ENCODE measurements at regions not wholly inside any gene's neighbourhood (a gene's known extent, or its start where the extent isn't known, plus 50 kb on each side); places are given as distances from the start of the nearest gene placed in this dataset.
"Not testable (repeated sequence)": the region's sequence is repeated elsewhere in the genome, so short reads cannot be mapped to it uniquely, and the experiment has no call there.

DNA sequence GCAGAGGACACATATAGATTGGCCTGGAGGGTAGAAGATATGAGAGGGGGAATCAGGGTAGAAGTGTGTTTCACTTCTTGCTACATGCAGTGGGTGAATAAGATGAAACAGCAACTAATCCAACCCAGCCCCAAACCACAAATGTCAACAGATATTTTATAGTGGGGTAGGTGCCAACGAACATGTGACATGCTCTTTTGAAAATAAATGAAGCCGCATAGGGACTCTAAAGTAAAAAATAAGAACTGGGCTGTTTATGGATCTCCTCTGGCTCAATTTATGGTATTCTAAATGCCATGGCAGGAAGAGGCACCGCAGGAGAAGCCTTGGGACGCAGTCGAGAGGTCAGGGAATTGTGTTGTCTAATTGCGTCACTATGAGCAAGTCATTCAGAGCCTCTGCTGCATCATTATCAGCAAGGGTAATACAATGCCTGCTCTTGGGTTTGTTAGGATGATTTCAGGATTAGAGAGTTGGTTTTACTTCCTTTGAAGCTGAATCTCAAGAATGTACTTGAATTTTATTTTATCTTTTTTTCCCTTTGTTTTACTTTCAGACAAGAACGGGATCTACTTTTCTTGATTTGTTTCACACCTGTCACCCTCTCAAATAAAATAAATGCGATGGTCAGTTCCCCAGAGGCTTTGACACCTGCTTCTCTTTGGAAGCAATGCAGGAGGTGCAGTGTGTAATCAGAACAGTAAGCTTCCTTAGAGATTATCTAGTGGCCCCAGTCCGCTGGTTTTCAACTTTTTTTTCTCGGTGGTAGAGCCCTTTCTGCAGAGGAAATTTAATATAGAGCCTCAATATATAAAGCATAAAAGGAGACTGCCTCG is 375.6 kb upstream of the CLINT1 start:
- DNase-seq, result no peak

DNA sequence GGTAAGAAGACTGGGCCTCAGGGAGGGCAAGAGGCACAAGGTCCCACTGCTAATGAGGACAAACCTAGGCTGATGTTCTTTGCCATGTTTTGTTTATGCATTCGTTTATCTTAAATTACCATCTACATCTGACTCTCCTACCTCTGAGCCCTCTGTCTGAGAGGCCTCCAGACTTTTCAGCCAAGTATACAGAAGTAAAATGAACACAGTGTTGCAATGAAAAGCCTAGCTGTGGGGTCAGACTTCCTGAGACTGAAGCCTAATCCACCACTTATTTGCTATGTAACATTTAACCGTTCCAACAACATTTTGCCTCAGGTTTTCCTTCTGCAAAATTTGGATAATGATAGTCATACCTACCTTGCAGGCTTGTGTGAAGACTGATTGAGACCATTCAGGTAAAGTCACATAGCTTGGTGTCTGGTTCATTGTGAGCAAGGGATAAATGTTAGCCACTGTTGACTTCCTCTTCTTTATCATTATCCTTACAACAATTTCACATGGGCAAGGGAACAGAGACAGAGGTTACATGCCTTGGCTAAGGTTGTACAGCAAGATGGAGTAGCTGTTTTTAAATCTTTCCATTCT is 374.9 kb upstream of the CLINT1 start:
- no peak for DNase-seq

DNA sequence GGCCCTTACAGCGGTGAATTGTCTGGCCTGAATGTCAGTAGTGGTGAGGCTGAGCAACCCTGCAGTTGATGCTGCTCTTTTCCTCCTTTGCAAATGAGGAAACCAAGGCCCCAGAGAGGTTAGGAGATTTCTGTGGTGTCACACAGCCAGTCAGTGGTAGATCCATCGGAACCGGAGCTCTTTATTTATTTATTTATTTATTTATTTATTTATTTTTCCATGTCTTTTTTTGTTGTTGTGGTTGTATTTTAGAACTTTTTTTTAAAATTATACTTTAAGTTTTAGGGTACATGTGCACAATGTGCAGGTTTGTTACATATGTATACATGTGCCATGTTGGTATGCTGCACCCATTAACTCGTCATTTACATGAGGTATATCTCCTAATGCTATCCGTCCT is 368.4 kb upstream of the CLINT1 start:
- not testable (repeated sequence) for DNase-seq

DNA sequence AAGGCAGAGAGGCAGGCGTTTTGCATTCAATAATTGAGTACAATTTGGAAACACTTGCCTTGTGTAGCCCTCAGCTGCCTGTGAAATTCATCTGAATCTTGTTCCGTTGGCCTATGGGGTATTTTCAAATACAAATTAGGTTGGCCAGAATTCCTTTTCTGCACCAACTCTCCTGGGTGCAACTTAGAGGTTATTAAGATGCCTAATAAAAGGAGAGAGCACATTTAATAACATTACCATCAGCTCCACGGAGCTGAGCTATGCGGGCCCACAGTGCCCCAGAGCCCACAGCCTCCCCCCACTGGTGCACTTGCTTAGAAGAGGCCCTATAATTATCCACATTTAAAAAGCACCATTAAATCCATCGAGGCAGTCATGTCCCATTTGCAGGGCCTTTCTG is 367.6 kb upstream of the CLINT1 start:
- DNase-seq, result no peak

DNA sequence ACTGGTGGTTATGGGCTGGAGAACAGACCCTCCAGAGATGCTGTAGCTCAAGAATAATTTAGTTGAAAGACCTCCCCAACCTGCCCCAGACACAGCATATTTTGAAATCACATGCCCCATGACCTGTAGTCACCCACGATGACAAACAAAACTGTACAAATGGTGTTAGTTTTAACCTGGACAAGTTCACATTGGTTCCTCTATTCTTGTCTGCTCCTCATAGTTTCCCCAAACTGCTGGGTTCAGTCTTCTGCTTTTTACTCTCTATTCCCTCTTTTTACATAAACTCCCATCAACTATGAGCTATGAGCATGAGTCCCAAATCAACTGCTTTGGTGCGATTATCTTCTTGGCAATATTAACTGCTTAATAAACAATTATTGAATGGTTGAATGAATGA is 365.3 kb upstream of the CLINT1 start:
- DNase-seq, result peak in 1 of 2 donors; percentile 17

DNA sequence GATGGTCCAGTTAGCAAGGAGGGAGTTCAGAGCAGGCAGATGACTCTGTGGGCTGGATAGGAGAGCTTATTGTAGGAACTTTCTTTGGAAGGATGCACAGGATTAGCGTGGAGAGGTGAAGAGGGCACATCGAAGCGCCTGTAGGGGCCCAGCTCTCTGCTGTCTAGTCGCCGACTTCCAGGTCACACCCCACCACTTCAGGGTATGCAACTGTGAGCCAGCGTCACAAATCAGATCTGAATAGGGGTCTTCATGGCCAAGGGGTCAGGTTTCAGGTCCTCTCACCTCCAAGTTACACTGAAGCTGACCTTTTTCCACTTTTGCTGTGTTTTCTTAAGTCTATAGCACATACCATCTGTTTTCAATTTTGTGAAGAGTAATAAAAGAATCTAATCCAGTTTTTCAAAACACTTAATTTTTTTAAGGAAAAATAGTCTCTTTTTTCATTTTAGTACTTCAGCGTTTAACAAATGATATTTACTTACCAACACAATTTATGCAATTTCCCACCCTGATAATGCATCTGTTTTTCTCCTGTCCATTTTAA is 364.2 kb upstream of the CLINT1 start:
- no peak for DNase-seq

DNA sequence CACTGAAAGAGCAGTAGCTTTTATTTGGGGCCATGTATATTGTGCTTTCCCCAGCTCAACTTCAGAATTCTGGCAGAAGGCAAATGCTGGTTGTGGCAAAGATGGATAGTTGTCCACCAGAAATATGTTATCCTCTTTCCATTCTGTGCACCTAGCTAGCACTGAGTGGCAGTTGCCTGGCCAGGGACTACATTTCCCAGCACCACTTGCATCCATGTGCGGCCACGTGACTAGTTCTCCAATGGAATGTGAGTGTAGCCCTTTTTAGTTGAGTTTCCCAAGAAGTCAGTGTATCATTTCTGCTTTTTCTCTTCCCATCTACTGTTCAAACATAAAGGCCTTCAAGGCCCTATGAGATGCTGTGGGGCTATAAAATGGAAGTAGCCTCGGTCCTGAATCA is 354.0 kb upstream of the CLINT1 start:
- DNase-seq, result no peak

DNA sequence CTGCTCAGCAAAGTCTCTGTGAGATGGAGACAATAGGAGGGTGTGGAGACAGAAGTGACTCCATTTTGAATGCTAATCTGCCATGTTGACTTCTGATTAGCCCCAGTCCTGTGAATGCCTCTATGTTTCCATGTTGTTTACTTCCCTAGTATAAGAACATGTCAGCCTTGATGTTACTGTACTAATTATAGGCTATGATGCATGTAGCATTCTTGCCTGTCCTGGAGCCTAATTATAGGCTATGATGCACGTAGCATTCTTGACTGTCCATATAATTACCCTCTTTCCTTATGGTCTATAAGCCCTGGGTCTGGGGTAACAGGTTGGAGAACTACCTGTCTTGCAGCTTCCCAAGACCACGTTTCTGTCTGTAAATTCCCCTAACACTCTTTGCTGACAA is 353.3 kb upstream of the CLINT1 start:
- no peak for DNase-seq

DNA sequence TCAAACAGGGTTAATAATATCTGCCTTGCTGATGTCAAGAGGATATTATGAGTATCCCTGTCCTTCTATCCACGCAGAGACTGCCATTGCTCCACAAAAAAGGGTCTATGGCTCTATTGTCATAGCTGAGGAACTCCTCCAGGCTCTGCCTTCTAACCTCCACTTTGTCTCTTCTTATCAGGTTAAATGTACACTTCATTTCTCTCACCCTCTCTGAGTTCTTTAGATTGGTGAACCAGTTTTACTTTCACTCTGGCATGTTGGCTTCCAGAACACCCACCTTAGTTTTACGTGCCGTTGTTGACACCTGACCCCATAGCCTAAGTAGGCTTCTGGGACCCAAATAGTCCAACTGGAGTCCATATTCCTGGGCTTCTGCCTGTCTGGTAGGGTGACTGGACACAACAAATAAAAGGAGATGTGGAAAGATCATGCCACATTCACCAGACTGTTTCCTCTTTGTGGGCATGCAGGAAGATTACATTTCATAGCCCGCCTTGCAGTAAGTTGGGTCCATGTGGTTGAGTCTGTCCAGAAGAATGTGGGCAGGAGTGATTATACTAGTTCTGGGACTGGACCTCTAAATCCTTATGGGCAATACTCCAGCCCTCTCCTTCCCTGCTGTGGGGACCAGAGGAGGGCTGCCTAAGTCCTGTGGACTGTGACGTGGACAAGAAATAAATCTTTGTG is 350.4 kb upstream of the CLINT1 start:
- no peak for DNase-seq

DNA sequence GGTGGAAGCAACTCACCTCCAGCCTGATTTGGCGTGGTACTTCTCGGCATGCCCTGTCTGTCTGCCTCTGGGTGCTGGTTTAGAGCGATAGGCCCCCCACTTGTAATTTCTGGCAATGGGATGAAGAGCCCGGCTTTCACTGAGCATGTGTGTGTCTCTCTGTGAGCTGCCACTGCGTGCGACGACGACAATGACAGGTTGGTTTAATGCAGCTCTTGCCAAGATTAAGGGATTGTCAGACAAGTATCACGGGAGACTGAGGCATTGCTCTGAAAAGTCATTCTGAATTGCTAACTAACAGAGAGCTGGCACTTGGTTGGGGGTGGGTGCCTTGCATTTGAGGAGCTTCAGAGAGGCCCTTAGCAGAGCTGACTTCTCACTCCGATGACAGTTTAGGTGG is 348.8 kb upstream of the CLINT1 start:
- no peak for DNase-seq

DNA sequence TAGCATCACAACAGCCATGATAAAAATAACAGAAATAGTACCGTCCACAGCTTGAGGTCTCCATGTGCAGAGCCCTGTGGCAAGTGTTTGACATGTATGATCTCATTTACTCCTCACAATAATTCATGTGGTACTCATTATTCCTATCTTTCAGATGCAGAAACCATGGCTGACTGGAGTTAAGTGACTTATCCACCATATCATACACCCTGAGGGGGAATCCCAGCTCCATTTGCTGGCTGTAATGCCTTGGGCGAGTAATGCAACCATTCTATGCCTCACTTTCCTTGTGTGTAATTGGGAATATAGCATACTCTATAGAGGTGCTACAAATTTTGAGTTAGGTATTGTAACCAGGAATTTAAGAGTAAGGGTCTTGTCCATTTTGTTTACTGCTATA is 347.0 kb upstream of the CLINT1 start:
- no peak for DNase-seq

DNA sequence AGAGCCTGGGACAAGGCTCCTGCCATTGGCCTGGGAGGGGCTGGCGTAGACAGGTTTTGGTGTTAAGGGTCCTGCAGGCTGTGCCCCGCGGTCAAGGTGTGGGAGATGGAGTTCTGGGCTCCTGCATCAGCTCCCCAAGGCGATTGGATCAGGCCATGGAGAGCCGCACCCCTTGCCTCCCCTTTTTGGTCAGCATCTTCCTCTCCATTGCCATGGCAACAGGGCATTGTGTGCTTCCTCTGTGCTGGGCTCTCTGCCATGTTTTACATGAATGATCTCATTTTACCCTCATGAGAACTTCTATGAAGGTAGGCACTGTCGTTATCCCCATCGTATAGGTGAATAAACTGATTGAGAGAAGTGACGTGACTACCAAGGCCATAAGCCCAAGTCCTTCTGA is 344.3 kb upstream of the CLINT1 start:
- no peak for DNase-seq

DNA sequence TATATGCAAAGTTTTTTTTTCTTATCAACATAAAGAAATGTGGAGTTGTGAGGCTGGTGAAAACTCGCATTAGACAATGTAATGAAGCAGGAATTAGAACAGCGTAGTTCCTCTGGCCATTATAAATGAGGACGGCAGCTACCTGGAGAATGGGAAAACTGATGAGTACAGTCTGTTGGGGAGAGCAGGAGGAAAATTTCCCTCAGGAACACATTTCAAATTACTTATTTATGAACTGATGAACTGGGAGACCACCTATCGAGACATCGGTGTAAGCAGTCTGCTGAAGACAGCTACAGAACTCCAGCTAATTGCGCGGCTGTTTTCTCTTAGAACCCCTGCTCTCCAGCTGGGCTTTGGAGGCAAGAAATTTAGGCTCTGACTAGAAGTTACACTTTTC is 343.9 kb upstream of the CLINT1 start:
- DNase-seq, result no peak

DNA sequence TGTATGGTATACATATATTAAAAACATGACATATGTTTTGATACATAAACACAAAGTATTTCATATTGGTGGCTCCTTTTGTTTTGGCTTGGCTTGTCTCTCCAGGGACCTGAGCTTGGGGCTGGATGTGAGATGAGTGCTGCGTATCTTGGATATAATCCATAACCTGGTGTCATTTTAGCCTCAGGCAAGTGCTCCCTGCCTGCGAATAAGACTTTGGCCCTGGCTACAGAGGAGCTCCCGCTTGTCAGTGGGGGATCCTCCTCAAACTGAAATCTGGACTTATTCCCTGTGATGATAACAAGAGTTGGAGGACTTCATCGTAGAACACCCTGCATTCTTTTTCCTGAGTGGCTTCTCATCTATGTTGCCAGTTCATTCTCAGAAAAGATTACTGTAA is 341.7 kb upstream of the CLINT1 start:
- no peak for DNase-seq

DNA sequence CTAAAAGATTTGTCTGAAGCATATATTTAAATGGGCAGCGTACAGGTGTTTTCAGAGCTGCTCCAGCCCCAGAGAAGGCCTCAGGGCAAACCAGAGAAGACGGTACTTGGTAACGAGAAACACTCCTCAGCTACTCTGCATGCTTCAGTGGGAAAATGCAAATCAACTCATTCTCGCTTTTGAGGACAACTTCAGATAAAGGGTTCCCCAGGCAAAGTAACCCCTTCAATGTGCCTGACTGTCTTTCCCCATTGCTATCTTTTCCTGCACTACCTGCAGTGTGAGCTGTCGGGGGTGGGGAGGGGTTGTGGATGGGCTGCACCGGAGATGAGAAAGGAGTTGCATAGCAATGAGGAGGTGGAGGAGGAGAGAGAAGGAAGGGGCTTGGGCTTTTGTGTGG is 339.7 kb upstream of the CLINT1 start:
- DNase-seq, result peak in 1 of 2 donors; percentile 5

DNA sequence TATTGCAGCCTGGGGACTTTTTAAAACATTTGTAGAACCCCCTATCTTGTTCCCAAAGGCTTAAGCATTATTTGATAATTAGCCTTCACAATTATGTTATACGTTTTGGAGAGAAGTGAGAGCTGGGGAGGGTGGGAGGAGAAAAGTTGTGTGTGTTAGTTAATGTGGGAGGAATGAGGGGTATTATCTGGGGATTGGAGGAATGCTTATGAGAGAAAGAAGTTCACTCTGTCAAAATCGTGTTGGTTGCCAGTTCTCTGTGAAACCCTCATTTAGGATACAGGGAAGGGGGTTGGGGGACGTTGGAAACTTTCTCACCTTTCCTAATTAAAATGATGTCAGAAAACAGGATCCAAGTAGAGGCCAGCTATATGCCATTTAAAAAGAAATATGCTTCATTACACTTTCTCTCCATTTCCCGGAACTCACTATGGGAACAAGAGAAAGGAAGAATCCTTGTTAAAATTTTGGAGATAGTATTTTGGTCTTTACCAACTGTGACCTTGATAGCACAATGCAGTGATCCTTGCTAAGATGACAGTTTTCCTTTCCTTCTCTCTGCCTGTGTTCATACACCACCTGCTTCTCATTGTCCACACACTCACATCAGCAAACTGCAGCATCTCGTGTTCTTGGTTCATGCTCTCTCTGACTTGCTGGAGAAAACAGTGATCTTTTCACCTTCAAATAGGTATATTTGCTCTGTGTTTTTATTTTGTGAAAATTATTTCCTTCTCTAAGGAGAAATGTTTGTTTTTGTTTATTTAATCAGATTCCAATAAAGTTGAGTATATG is 336.7 kb upstream of the CLINT1 start:
- DNase-seq, result no peak

DNA sequence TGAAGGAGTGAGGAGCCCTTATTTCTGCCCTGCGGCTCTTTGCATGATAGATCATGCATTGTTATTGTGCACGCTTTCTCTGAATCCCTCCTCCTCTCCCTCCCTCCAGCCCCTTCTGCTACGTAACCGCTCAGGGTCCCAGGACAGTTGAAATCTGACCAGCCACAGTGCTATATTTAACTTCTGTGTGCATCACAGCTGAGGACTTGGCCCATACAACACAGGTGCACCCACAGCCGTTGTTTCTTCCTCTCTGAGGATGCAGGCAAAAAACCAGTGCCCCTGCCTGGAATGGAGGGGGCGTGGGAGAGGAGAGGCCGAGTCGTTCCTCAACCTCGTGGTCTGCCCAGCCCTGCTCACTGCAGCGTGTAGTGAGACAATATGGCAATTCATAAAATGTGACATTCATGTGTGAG is 335.6 kb upstream of the CLINT1 start:
- DNase-seq, result peak in 1 of 2 donors; percentile 32

DNA sequence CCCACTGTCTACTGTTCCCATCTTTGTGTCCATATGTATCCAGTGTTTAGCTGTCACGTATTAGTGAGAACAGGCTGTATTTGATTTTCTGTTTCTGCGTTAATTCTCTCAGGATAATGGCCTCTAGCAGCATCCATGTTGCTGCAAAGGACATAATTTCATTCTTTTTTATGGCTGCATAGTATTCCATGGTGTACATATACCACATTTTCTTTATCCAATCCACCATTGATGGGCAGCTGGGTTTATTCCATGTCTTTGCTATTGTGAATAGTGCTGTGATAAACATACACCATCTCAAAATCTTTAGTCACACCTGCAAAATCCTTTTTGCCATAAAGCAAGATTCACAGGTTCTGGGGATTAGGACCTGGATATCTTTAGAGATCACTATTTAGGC is 334.4 kb upstream of the CLINT1 start:
- not testable (repeated sequence) for DNase-seq

DNA sequence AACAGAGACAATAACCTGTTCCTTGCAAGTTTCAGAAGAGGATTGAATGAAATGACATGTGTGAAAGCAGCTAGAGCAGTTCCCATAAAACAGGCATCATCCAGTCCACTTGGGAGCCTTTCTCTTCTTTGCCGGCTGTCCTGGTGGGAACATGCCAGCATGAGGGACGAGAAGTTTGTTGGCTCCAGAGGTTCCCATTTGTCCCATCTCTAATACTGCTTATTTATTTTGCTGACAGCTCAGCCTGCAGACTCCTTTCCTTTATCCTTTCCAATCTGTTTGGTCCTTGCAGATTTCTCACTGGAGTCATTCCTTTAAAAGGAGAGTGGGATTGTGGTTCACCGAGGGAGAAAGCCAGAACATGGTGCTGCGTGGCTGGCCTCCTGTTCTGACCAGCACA is 321.5 kb upstream of the CLINT1 start:
- no peak for DNase-seq

DNA sequence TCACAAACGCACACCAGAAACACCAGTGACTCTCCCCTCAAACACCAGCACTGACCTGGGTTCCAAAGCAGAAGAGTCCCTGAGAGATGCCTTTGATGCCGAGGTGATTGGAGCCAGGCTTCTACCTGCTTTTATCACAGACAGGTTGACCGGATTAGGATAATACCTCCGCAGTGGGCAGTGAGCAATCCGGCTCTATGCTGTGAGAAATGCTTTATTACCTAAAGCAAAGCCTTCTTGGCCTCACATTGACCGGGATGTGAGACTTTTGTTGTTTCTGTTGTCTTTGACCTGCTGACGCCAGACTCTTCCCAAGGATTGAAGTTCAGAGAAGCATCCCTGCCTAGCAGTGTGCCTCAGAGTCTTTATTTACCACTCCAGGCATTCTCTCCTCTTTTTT is 320.3 kb upstream of the CLINT1 start:
- DNase-seq, result no peak

DNA sequence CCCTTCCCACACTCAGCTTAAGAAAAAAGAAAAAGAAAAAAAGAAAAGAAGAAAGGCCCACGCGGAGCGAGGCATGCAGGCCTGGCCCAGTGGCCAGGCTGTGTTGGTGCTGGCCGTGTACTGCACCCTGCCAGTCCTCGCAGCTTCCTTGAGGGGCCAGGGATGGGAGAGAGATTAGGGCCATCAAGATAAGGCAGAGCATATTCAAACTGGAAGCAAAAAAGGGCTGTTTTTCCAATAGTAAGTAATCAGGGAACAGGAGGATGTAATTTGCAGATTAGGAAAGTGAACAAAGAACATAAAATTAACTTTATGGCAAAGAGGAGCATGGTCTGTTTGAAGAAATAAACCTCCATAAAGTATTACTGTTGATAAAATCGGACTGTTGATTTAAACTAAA is 319.6 kb upstream of the CLINT1 start:
- DNase-seq, result no peak

DNA sequence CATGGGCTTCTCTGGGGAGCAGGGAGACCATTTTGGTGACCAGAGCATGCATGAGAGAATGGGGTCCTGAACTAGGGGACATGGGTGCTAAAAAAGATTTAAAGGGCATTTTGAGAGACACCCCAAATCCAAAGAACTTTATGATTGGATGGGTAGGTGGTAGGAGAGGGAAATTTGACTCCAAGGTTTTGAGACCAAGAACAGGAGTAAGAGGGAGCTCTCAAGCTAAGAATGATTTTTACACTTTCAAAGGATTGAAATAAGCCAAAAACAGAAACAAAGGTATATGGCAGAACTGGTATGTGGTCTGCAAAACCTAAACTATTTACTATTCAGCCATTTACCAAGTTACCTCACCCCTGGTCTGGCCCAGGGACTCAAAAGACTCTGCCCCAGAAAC is 318.2 kb upstream of the CLINT1 start:
- no peak for DNase-seq

DNA sequence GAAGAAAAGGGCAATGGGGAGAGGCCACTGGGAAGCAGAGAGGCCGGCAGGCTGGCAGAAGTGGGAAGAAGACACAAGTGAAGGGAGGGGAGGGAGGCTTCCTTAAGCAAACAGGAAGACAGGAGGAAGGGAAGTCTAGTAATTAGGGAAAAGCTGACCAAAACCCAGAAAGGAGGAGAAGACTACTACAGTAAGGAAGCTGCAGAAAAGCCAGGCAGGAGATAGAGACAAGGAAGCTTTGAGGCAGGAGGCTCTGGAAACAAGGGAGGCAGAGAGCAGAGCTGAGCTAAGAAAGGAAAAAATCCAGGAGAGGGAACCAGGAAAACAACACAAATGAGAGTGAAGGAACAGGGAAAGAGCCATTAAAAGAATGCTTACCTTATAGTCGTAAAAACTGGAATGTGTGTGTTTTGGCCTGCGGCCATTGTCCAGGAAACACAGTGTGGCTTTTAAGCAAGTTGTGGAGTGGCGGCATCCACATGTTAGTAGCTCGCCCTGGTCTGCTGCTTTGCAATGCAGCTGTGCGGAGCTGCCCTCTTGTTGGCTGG is 317.1 kb upstream of the CLINT1 start:
- no peak for DNase-seq
